GM21515 (cell line): ENCODE measurements at regions not wholly inside any gene's neighbourhood (a gene's known extent, or its start where the extent isn't known, plus 50 kb on each side); places are given as distances from the start of the nearest gene placed in this dataset.

ENCODE experiments used
- ATAC-seq: cut with Tn5 transposase; IDR thresholded peaks from one replicate; pipeline ENCODE4 v1.9.1; 2021; ENCODE audit not compliant: unreplicated experiment

- ATAC-seq = no peak
Observed at GRCh38 chr3:181454451-181455027, 257.2 kb upstream of the SOX2 start.

- ATAC-seq = no peak
Observed at GRCh38 chr3:181446741-181447140, 265.0 kb upstream of the SOX2 start.

- no peak for ATAC-seq
Observed at GRCh38 chr3:181442066-181442465, 269.7 kb upstream of the SOX2 start.

GRCh38 chr3:181432992-181433391 lies 278.7 kb upstream of the SOX2 start:
- no peak for ATAC-seq

- ATAC-seq = no peak
Observed at GRCh38 chr3:181431748-181432147, 280.0 kb upstream of the SOX2 start.

GRCh38 chr3:181425074-181425473 lies 286.7 kb upstream of the SOX2 start:
- ATAC-seq = no peak

- no peak for ATAC-seq
Observed at GRCh38 chr3:181418233-181418632, 293.5 kb upstream of the SOX2 start.

- no peak for ATAC-seq
Observed at GRCh38 chr3:181417748-181418147, 294.0 kb upstream of the SOX2 start.

- no peak for ATAC-seq
Observed at GRCh38 chr3:181410870-181411269, 300.9 kb upstream of the SOX2 start.

- no peak for ATAC-seq
Observed at GRCh38 chr3:181403876-181404660, 307.7 kb upstream of the SOX2 start.

GRCh38 chr3:181402347-181402746 lies 309.4 kb upstream of the SOX2 start:
- ATAC-seq = no peak

GRCh38 chr3:181384970-181385369 lies 326.8 kb upstream of the SOX2 start:
- no peak for ATAC-seq

GRCh38 chr3:181383760-181384159 lies 328.0 kb upstream of the SOX2 start:
- ATAC-seq = no peak

GRCh38 chr3:181383201-181383600 lies 328.5 kb upstream of the SOX2 start:
- ATAC-seq = no peak

GRCh38 chr3:181382656-181383055 lies 329.1 kb upstream of the SOX2 start:
- no peak for ATAC-seq

GRCh38 chr3:181379278-181379677 lies 332.4 kb upstream of the SOX2 start:
- no peak for ATAC-seq

GRCh38 chr3:181369637-181370036 lies 342.1 kb upstream of the SOX2 start:
- no peak for ATAC-seq

GRCh38 chr3:181363231-181363630 lies 348.5 kb upstream of the SOX2 start:
- ATAC-seq = no peak

GRCh38 chr3:181362378-181362777 lies 349.3 kb upstream of the SOX2 start:
- ATAC-seq = no peak

GRCh38 chr3:181358562-181358961 lies 353.2 kb upstream of the SOX2 start:
- peak; percentile 55 for ATAC-seq

- no peak for ATAC-seq
Observed at GRCh38 chr3:181358060-181358459, 353.7 kb upstream of the SOX2 start.

- no peak for ATAC-seq
Observed at GRCh38 chr3:181354140-181354539, 357.6 kb upstream of the SOX2 start.

- no peak for ATAC-seq
Observed at GRCh38 chr3:181344331-181344730, 354.8 kb upstream of the DNAJC19 start.
